Liver (tissue), 3 donors: ENCODE measurements at regions not wholly inside any gene's neighbourhood (a gene's known extent, or its start where the extent isn't known, plus 50 kb on each side); places are given as distances from the start of the nearest gene placed in this dataset.
"Not testable (repeated sequence)": the region's sequence is repeated elsewhere in the genome, so short reads cannot be mapped to it uniquely, and the experiment has no call there.

Experiments
- ATF3 ChIP-seq: IDR thresholded peaks from 2 replicates; pipeline ENCODE4 v1.6.1; 2016; ENCODE audit warnings: antibody characterized with exemption
- CTCF ChIP-seq: fragments of 150-350 bp; IDR thresholded peaks from 2 replicates; pipeline ENCODE4 v1.5.1; 2017; ENCODE audit warnings: improper control_type of control experiment, low read depth, low read length; ENCODE audit not compliant: missing input control
- EGR1 ChIP-seq, 2 donors: IDR thresholded peaks; 2 replicates each; pipeline ENCODE4 v1.6.1; 2016 to 2018; ENCODE audit warnings: antibody characterized with exemption in 2 of 2, low read depth in 2 of 2
- FOXA2 ChIP-seq: IDR thresholded peaks from 2 replicates; pipeline ENCODE4 v1.6.1; 2016; ENCODE audit warnings: antibody characterized with exemption
- HNF4G ChIP-seq: IDR thresholded peaks from 2 replicates; pipeline ENCODE4 v1.6.1; 2016; ENCODE audit warnings: antibody characterized with exemption
- JUND ChIP-seq, 2 donors: IDR thresholded peaks; 2 replicates each; pipeline ENCODE4 v1.6.1; 2016; ENCODE audit warnings: antibody characterized with exemption in 2 of 2
- MAX ChIP-seq: IDR thresholded peaks from 2 replicates; pipeline ENCODE4 v1.6.1; 2016; ENCODE audit warnings: antibody characterized with exemption
- RAD21 ChIP-seq, 2 donors: IDR thresholded peaks; 2 replicates each; pipeline ENCODE4 v1.6.1; 2016; ENCODE audit warnings: antibody characterized with exemption in 2 of 2, mild to moderate bottlenecking in 2 of 2
- REST ChIP-seq: IDR thresholded peaks from 2 replicates; pipeline ENCODE4 v1.6.1; 2016; ENCODE audit warnings: antibody characterized with exemption, mild to moderate bottlenecking
- SP1 ChIP-seq: IDR thresholded peaks from 2 replicates; pipeline ENCODE4 v1.6.1; 2018; ENCODE audit warnings: antibody characterized with exemption, mild to moderate bottlenecking
- TAF1 ChIP-seq: conservative IDR thresholded peaks from 2 replicates; pipeline ENCODE4 v1.6.1; 2016; ENCODE audit warnings: antibody characterized with exemption, mild to moderate bottlenecking
- YY1 ChIP-seq: IDR thresholded peaks from 2 replicates; pipeline ENCODE4 v1.6.1; 2016; ENCODE audit warnings: antibody characterized with exemption, mild to moderate bottlenecking
- ZBTB33 ChIP-seq: IDR thresholded peaks from 2 replicates; pipeline ENCODE4 v1.6.1; 2016; ENCODE audit warnings: antibody characterized with exemption
- donor health status: healthy.
- donor health status: healthy.

GRCh38 chr2:89986532-89986931, 1295.1 kb downstream of the RPIA start:
- not testable (repeated sequence) for TF ChIP-seq CTCF; JUND (IDR thresholded peaks at IDR 0.05); REST; MAX; SP1; RAD21 (IDR thresholded peaks at IDR 0.05); YY1; EGR1 (IDR thresholded peaks at IDR 0.05; ENCODE audit: low read depth in 2 of 2); HNF4G; TAF1; ATF3; ZBTB33; FOXA2
